ENCODE measurements at regions not wholly inside any gene's neighbourhood (a gene's known extent, or its start where the extent isn't known, plus 50 kb on each side); places are given as distances from the start of the nearest gene placed in this dataset.

DNA sequence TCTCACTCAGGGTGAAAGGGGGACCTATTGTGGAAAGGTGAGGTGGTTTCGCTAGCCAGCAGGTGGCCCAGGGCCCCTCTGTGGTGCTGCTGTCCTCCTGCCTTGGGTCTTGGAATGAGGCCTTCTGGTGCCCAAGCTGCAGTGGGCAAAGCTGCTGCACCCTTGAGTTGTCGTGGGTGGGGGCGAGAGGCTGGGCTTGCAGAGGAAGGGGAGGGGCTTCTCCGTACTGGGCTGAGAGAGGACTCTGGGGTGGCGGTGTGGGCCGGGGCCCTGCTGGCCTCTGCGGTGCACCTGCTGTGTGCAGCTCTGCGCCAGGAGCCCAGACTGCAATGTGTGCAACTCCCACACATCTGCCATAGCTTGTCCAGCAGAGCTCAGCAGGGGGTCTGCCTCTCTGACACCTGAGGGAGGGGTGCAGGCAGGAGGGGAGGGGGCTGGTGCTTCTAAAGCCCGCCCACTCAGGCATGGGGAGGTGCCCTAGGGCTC, 145.8 kb downstream of the KIF26A start:
- DNase-seq (ENCODE audit: low read depth) = no peak
- H3K4me3 ChIP-seq (ENCODE audit: low read depth, low read length) = no peak overlapping the region
- TF ChIP-seq, protein P1, sequence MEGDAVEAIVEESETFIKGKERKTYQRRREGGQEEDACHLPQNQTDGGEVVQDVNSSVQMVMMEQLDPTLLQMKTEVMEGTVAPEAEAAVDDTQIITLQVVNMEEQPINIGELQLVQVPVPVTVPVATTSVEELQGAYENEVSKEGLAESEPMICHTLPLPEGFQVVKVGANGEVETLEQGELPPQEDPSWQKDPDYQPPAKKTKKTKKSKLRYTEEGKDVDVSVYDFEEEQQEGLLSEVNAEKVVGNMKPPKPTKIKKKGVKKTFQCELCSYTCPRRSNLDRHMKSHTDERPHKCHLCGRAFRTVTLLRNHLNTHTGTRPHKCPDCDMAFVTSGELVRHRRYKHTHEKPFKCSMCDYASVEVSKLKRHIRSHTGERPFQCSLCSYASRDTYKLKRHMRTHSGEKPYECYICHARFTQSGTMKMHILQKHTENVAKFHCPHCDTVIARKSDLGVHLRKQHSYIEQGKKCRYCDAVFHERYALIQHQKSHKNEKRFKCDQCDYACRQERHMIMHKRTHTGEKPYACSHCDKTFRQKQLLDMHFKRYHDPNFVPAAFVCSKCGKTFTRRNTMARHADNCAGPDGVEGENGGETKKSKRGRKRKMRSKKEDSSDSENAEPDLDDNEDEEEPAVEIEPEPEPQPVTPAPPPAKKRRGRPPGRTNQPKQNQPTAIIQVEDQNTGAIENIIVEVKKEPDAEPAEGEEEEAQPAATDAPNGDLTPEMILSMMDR (conservative IDR thresholded peaks at IDR 0.05; ENCODE audit: low read depth, low read length) = no peak

DNA sequence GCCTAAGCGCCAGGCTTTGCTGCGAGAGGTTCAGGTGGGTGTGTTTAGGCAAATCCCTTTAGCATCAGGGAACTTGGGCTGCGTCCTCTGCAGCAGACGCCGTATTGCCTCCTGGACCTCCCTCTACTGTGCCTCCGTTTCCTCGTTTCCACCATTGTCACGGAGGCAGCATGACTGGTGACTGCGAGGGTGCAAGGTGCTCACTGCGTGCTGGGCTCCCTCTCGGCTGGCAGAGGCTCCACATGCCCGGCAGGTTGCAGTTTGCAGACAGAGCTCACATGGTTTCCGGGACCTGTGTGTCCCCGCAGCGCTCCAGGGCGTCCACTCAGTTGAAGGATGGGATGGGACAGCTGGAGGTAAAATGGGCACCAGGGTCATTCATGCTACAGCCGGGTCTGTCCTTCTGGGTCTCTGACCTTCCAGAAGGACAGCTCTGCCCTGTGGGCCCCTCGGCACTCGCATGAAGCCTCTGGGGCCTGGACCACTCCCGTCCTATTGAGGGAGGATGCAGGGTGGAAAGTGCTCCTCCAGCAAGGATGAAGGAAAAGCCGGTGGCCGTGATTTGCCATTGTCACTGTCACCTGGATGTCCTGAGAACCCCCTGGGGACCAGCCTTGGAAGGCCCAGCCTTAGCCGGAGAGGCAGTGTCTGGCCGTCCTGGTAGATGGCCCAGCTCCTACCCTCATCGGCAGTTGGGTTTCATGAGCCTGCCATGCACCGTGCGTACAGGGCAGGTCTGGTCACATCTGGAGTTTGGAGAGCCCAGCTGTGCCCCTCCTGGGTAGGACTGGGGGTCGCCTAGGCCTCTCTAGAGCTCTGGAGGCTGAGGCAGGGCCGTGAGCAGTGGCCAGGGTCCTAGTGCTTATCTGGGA, 146.5 kb downstream of the KIF26A start:
- no peak overlapping the region for H3K4me3 ChIP-seq (ENCODE audit: low read depth, low read length)
- no peak for DNase-seq (ENCODE audit: low read depth)
- TF ChIP-seq, protein P1 (conservative IDR thresholded peaks at IDR 0.05; ENCODE audit: low read depth, low read length) = no peak

DNA sequence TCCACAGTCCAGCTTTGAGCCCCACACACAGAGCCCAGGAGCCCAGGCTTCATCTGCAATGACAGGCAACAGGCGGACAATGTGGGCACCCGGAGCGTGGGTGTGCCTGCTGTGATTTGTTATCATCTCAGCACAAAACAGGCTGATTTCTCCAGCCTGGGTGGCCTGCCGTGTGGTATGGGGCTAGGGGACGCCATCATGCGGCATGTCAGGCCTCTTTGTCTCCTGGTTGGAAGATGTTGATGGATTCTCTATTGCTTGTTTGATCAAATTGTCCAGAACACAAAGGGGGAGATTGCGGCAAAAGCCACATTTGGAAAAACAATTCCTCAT, 147.1 kb downstream of the KIF26A start:
- no peak for DNase-seq (ENCODE audit: low read depth)
- H3K4me3 ChIP-seq (ENCODE audit: low read depth, low read length) = no peak overlapping the region
- TF ChIP-seq, protein P1 (conservative IDR thresholded peaks at IDR 0.05; ENCODE audit: low read depth, low read length) = no peak

DNA sequence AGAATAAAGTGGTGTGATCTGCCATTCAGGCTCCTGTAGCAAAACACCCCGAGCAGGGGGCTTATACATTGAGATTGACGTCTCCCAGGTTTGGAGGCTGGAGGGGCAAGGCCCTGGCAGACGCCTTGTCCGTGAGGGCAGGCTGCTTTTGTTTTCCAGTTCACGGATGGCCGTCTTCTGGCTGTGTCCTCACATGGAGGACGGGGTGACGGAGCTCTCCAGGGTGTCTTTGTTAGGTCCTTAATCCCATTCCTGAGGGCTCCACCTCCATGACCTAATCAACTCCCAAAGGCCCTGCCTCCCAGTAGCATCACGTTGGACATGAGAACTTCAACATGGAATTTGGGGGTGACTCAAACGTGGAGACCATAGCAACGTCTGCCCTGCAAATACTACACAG, 147.7 kb downstream of the KIF26A start:
- no peak overlapping the region for H3K4me3 ChIP-seq (ENCODE audit: low read depth, low read length)
- TF ChIP-seq, protein P1 (conservative IDR thresholded peaks at IDR 0.05; ENCODE audit: low read depth, low read length) = no peak
- DNase-seq (ENCODE audit: low read depth) = no peak

DNA sequence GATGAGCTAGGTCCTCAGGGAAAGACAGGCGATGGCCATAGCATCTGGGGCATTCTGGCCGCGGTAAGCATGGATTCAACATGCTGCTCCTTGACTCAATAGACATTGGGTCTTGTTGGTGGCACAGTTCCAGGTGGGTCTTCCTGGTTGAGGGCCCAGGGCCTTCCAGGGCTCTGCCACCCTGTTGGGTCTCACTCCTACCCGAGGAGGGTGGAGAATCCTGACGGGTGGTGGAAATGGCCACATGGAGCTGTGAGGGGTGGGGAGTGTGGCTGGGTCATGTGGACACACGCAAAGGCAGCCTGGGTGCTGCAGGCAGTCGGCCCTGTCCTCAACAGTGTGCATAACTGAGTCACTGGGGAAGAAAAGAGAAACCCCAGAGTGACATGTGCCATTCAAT, 148.1 kb downstream of the KIF26A start:
- H3K4me3 ChIP-seq (ENCODE audit: low read depth, low read length) = no peak overlapping the region
- DNase-seq (ENCODE audit: low read depth) = no peak
- TF ChIP-seq, protein P1 (conservative IDR thresholded peaks at IDR 0.05; ENCODE audit: low read depth, low read length) = no peak

DNA sequence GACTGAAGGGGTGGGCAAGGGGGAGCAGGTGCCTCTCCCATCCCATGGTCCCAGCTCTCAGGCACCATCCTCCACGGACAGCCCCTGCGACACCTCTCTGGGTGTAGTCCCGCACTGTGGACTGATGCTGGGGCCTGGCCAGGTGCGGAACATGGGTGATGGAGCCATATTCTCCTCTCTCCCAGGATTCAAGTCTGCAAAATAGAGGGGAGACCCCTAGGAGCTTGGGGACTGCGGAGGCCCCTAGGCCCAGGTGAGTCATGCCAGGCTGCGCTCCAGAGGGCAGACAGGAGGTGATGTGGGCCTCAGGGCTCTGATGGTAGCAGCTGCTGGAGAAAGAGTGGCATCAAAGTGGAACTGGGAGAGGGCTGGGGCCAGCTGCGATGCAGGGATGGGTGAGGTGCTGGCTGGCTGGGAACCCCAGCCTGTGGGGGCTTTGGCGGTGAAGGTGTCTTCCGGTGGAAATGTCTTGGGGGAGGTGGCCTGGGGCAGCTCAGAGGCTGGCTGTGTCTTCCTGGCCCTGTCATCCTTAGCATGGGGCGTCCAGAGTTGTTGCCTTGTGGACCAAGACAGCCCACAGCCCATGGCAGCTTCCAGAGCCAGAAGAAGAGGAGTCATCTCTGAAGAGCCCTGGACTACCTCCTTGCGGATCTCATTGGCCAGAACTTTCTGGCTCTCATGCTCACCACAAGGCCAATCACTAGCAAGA, 149.1 kb downstream of the KIF26A start:
- TF ChIP-seq, protein P1 (conservative IDR thresholded peaks at IDR 0.05; ENCODE audit: low read depth, low read length) = no peak
- no peak for DNase-seq (ENCODE audit: low read depth)
- H3K4me3 ChIP-seq (ENCODE audit: low read depth, low read length) = no peak overlapping the region

All from epithelial cell of proximal tubule (primary cell).